SK-N-SH treated with all-trans-retinoic acid at 6 μM for 48 hours (cell line): ENCODE measurements at regions not wholly inside any gene's neighbourhood (a gene's known extent, or its start where the extent isn't known, plus 50 kb on each side); places are given as distances from the start of the nearest gene placed in this dataset.
A peak's percentile ranks its signal among the peaks of the same experiment; 100 is the strongest.

Experiments used
- ATAC-seq: fragments of 200-7000 bp; cut with Tn5 transposase; 3 replicates; pipeline ENCODE4 v1.9.1; 2020; ENCODE audit warnings: mild to moderate bottlenecking, moderate library complexity
- CREB5 ChIP-seq: fragments of 250-450 bp; sonication (Bioruptor Pico); IDR thresholded peaks from 2 replicates; pipeline ENCODE4 v1.5.1; 2020; ENCODE audit warnings: low read depth, mild to moderate bottlenecking, moderate library complexity
- CSDC2 ChIP-seq: fragments of 250-450 bp; sonication (Bioruptor Pico); IDR thresholded peaks from 2 replicates; pipeline ENCODE4 v1.5.0; 2020; ENCODE audit warnings: mild to moderate bottlenecking, moderate library complexity
- CSRNP3 ChIP-seq: fragments of 250-450 bp; sonication (Bioruptor Pico); IDR thresholded peaks from 2 replicates; pipeline ENCODE4 v1.5.1; 2021; ENCODE audit warnings: mild to moderate bottlenecking, moderate library complexity
- ESRRG ChIP-seq: fragments of 250-450 bp; sonication (Bioruptor Pico); IDR thresholded peaks from 2 replicates; pipeline ENCODE4 v1.6.1; 2021; ENCODE audit warnings: mild to moderate bottlenecking
- GLIS3 ChIP-seq: fragments of 250-450 bp; sonication (Bioruptor Pico); IDR thresholded peaks from 2 replicates; pipeline ENCODE4 v1.5.0; 2020; ENCODE audit warnings: mild to moderate bottlenecking, moderate library complexity
- ISL1 ChIP-seq: fragments of 250-450 bp; sonication (Bioruptor Pico); IDR thresholded peaks from 2 replicates; pipeline ENCODE4 v2.1.2; 2022; ENCODE audit warnings: mild to moderate bottlenecking, moderate library complexity
- OSR1 ChIP-seq: fragments of 250-450 bp; sonication (Bioruptor Pico); IDR thresholded peaks from 2 replicates; pipeline ENCODE4 v1.8.0; 2022; ENCODE audit warnings: moderate library complexity, mild to moderate bottlenecking, inconsistent platforms
- PATZ1 ChIP-seq: fragments of 250-450 bp; sonication (Bioruptor Pico); IDR thresholded peaks from 2 replicates; pipeline ENCODE4 v1.8.0; 2020; ENCODE audit warnings: mild to moderate bottlenecking, moderate library complexity, borderline replicate concordance
- POU6F1 ChIP-seq: fragments of 250-450 bp; sonication (Bioruptor Pico); IDR thresholded peaks from 2 replicates; pipeline ENCODE4 v1.8.0; 2021; ENCODE audit warnings: low read depth, mild to moderate bottlenecking, moderate library complexity, borderline replicate concordance
- PPARA ChIP-seq: fragments of 250-450 bp; sonication (Bioruptor Pico); IDR thresholded peaks from 2 replicates; pipeline ENCODE4 v1.5.0; 2020; ENCODE audit warnings: mild to moderate bottlenecking, borderline replicate concordance
- RARB ChIP-seq: fragments of 250-450 bp; sonication (Bioruptor Pico); IDR thresholded peaks from 2 replicates; pipeline ENCODE4 v1.8.0; 2021; ENCODE audit warnings: mild to moderate bottlenecking, moderate library complexity
- SNAI2 ChIP-seq: fragments of 250-450 bp; sonication (Bioruptor Pico); IDR thresholded peaks from 2 replicates; pipeline ENCODE4 v1.5.0; 2020; ENCODE audit warnings: mild to moderate bottlenecking, moderate library complexity
- TCF4 ChIP-seq: fragments of 250-450 bp; sonication (Bioruptor Pico); IDR thresholded peaks from 2 replicates; pipeline ENCODE4 v1.8.0; 2021; ENCODE audit warnings: mild to moderate bottlenecking, moderate library complexity, borderline replicate concordance
- TOX ChIP-seq: fragments of 250-450 bp; sonication (Bioruptor Pico); IDR thresholded peaks from 2 replicates; pipeline ENCODE4 v1.8.0; 2021; ENCODE audit warnings: mild to moderate bottlenecking, moderate library complexity, borderline replicate concordance
- TSHZ2 ChIP-seq: fragments of 250-450 bp; sonication (Bioruptor Pico); IDR thresholded peaks from 2 replicates; pipeline ENCODE4 v1.5.0; 2020; ENCODE audit warnings: mild to moderate bottlenecking, moderate library complexity
- ZC3H10 ChIP-seq: fragments of 250-450 bp; sonication (Bioruptor Pico); IDR thresholded peaks from 2 replicates; pipeline ENCODE4 v1.5.1; 2021; ENCODE audit warnings: mild to moderate bottlenecking, moderate library complexity
- ZFP3 ChIP-seq: fragments of 250-450 bp; sonication (Bioruptor Pico); IDR thresholded peaks from 2 replicates; pipeline ENCODE4 v1.5.0; 2020; ENCODE audit warnings: mild to moderate bottlenecking, moderate library complexity
- ZFP30 ChIP-seq: fragments of 450-650 bp; formaldehyde crosslinking; IDR thresholded peaks from 2 replicates; pipeline ENCODE4 v1.5.0; 2022; ENCODE audit warnings: mild to moderate bottlenecking, moderate library complexity
- ZNF565 ChIP-seq: fragments of 450-650 bp; formaldehyde crosslinking; conservative IDR thresholded peaks from 2 replicates; pipeline ENCODE4 v1.5.0; 2020; ENCODE audit warnings: low read depth, mild to moderate bottlenecking, moderate library complexity
- ZNF70 ChIP-seq: fragments of 450-650 bp; formaldehyde crosslinking; IDR thresholded peaks from 2 replicates; pipeline ENCODE4 v1.5.0; 2020; ENCODE audit warnings: mild to moderate bottlenecking, moderate library complexity

- TF ChIP-seq ISL1 (peak; percentile 61), RARB (CRISPR knock-in tag) (no peak)
- ATAC-seq: no peak
These were observed 108.9 kb upstream of the NCAM1 start for GRCh38 chr11:112852143-112852866.

- no peak for TF ChIP-seq POU6F1 (CRISPR knock-in tag)
- TF ChIP-seq TSHZ2 (CRISPR knock-in tag): no peak
- no peak for ATAC-seq
These were observed 105.1 kb upstream of the NCAM1 start for GRCh38 chr11:112856133-112856532.

GRCh38 chr11:112856591-112856990 lies 104.6 kb upstream of the NCAM1 start:
- no peak for ATAC-seq
- TF ChIP-seq RARB (CRISPR knock-in tag): no peak
- TF ChIP-seq ISL1: no peak
- no peak for TF ChIP-seq TCF4 (CRISPR knock-in tag)
- TF ChIP-seq PPARA (CRISPR knock-in tag): no peak
- no peak for TF ChIP-seq ZNF565 (CRISPR knock-in tag)
- TF ChIP-seq CSRNP3 (CRISPR knock-in tag): no peak
- no peak for TF ChIP-seq ESRRG (CRISPR knock-in tag)
- TF ChIP-seq ZFP3: no peak

- TF ChIP-seq GLIS3 (CRISPR knock-in tag) (no peak), CSRNP3 (CRISPR knock-in tag) (no peak), ZFP3 (no peak), TOX (CRISPR knock-in tag) (no peak), RARB (CRISPR knock-in tag) (no peak), ZFP30 (CRISPR knock-in tag) (no peak)
- ATAC-seq: no peak
These were observed 102.8 kb upstream of the NCAM1 start for GRCh38 chr11:112858289-112859023.

- no peak for ATAC-seq
- TF ChIP-seq PATZ1: no peak
- no peak for TF ChIP-seq CSDC2 (CRISPR knock-in tag)
- TF ChIP-seq ZNF70 (CRISPR knock-in tag): no peak
- TF ChIP-seq ZNF565 (CRISPR knock-in tag): no peak
- no peak for TF ChIP-seq CREB5 (CRISPR knock-in tag)
- TF ChIP-seq SNAI2 (CRISPR knock-in tag): no peak
- no peak for TF ChIP-seq TSHZ2 (CRISPR knock-in tag)
- TF ChIP-seq OSR1 (CRISPR knock-in tag): no peak
- no peak for TF ChIP-seq ZC3H10 (CRISPR knock-in tag)
These were observed 101.4 kb upstream of the NCAM1 start for GRCh38 chr11:112859787-112860186.
